Thyroid gland (tissue), 4 donors: ENCODE measurements at regions not wholly inside any gene's neighbourhood (a gene's known extent, or its start where the extent isn't known, plus 50 kb on each side); places are given as distances from the start of the nearest gene placed in this dataset.

Experiments used
- DNase-seq, 2 donors: peaks; one replicate each; pipeline ENCODE4 v3.0.0-alpha.2; 2019
- H3K27ac ChIP-seq, 3 donors: fragments of 200-600 bp; sonication (generic); 1 replicate in 2 of 3; 2 replicates in 1 of 3; pipeline ENCODE4 v1.5.1; 2016 to 2019; ENCODE audit warnings: mild to moderate bottlenecking in 1 of 3, moderate library complexity in 1 of 3
- H3K27me3 ChIP-seq: fragments of 200-600 bp; sonication (generic); one replicate; pipeline ENCODE4 v1.5.1; 2019
- H3K36me3 ChIP-seq, 2 donors: fragments of 200-600 bp; sonication (generic); one replicate each; pipeline ENCODE4 v1.5.1; 2016 to 2019
- H3K4me1 ChIP-seq, 2 donors: fragments of 200-600 bp; sonication (generic); one replicate each; pipeline ENCODE4 v1.5.1; 2017 to 2019
- H3K4me3 ChIP-seq, 3 donors: fragments of 200-600 bp; sonication (generic); replicated peaks in 1 of 3; 1 replicate in 2 of 3; 2 replicates in 1 of 3; pipeline ENCODE4 v1.5.1; 2016; ENCODE audit warnings: mild to moderate bottlenecking in 1 of 3
- H3K9me3 ChIP-seq: fragments of 200-600 bp; sonication (generic); one replicate; pipeline ENCODE4 v1.5.1; 2017
- CTCF ChIP-seq, 6 experiments: fragments of 200-600 bp in 3 of 6; fragments of 450-650 bp in 3 of 6; sonication (generic) in 3 of 6; IDR thresholded peaks; one replicate each; pipeline ENCODE4 v1.5.1; 2016 to 2019; ENCODE audit warnings: antibody characterized with exemption in 6 of 6, mild to moderate bottlenecking in 2 of 6, inconsistent platforms in 1 of 6, moderate library complexity in 1 of 6
- POLR2A ChIP-seq, 2 donors: fragments of 450-650 bp; IDR thresholded peaks; one replicate each; pipeline ENCODE4 v1.6.1; 2017; ENCODE audit warnings: antibody characterized with exemption in 2 of 2, mild to moderate bottlenecking in 2 of 2, moderate library complexity in 1 of 2
- WGBS, 2 donors: methylation state at CpG; one replicate each; pipeline ENCODE4 v1.1.5; 2017; 5-methylcytosine and 5-hydroxymethylcytosine counted together
- intact Hi-C: fragments of 100-400 bp; cut with DNase I; formaldehyde crosslinking; loops from one replicate; pipeline ENCODE4 v1.15.1; 2023

- DNase-seq, result no peak
- WGBS, 2 donors, result 97 to 100% methylated on average over 1 of the region's 1 CpG
- H3K27me3 ChIP-seq, result no peaks in the 10 kb centered on the region
- no peak overlapping the region for H3K27ac ChIP-seq
- no peaks in the 10 kb centered on the region for H3K9me3 ChIP-seq
- no peak overlapping the region for H3K4me3 ChIP-seq
- no peak for TF ChIP-seq CTCF (IDR thresholded peaks at IDR 0.05)
- TF ChIP-seq POLR2A (IDR thresholded peaks at IDR 0.05), result no peak
- no peaks in the 10 kb centered on the region for H3K36me3 ChIP-seq
- intact Hi-C loops, result no loop called here
- H3K4me1 ChIP-seq, result no peaks in the 10 kb centered on the region
Observed at GRCh38 chr3:88617283-88617682, 467.5 kb downstream of the C3orf38 start.

- Histone ChIP-seq H3K4me3 (no peak overlapping the region), H3K9me3 (no peaks in the 10 kb centered on the region), H3K27ac (no peak overlapping the region), H3K36me3 (no peaks in the 10 kb centered on the region), H3K4me1 (no peaks in the 10 kb centered on the region), H3K27me3 (no peaks in the 10 kb centered on the region)
- TF ChIP-seq CTCF (IDR thresholded peaks at IDR 0.05), result no peak
- WGBS, 2 donors, result 57 to 62% methylated on average over 7 of the region's 7 CpGs
- intact Hi-C loops, result no loop called here
- no peak for DNase-seq
Observed at GRCh38 chr3:88618021-88618645, 468.4 kb downstream of the C3orf38 start.

- DNase-seq, result no peak
- WGBS, 2 donors, result 81 to 86% methylated on average over 2 of the region's 2 CpGs
Observed at GRCh38 chr3:88621586-88621985, 471.8 kb downstream of the C3orf38 start.

GRCh38 chr3:88623709-88624108, 473.9 kb downstream of the C3orf38 start:
- intact Hi-C loops, result no loop called here
- DNase-seq, result no peak
- H3K4me1 ChIP-seq, result peaks cover 13 to 14% of the 10 kb centered on the region in 2 donors
- no peak overlapping the region for H3K27ac ChIP-seq
- H3K9me3 ChIP-seq, result no peaks in the 10 kb centered on the region
- no peaks in the 10 kb centered on the region for H3K36me3 ChIP-seq
- H3K4me3 ChIP-seq, result no peak overlapping the region
- no peak for TF ChIP-seq CTCF (IDR thresholded peaks at IDR 0.05)
- no peaks in the 10 kb centered on the region for H3K27me3 ChIP-seq

More at GRCh38 chr3:88621586-88621985, 471.8 kb downstream of the C3orf38 start:
- no peak overlapping the region for H3K4me3 ChIP-seq
- intact Hi-C loops, result no loop called here
- H3K27ac ChIP-seq, result no peak overlapping the region
- TF ChIP-seq POLR2A (IDR thresholded peaks at IDR 0.05) (no peak), CTCF (IDR thresholded peaks at IDR 0.05) (no peak)
- no peaks in the 10 kb centered on the region for H3K36me3 ChIP-seq
- H3K4me1 ChIP-seq, result peaks cover 6 to 7% of the 10 kb centered on the region in 2 donors
- H3K27me3 ChIP-seq, result no peaks in the 10 kb centered on the region
- H3K9me3 ChIP-seq, result no peaks in the 10 kb centered on the region

GRCh38 chr3:88626456-88627120, 476.8 kb downstream of the C3orf38 start:
- peak in 2 of 6 experiments; percentile 25 to 44 for TF ChIP-seq CTCF (IDR thresholded peaks at IDR 0.05)
- TF ChIP-seq POLR2A (IDR thresholded peaks at IDR 0.05), result no peak
- Histone ChIP-seq H3K27me3 (no peaks in the 10 kb centered on the region), H3K27ac (peak overlapping the region in 2 of 3 donors; percentile 7 to 41), H3K36me3 (no peaks in the 10 kb centered on the region), H3K4me3 (no peak overlapping the region), H3K4me1 (peaks cover 13 to 14% of the 10 kb centered on the region in 2 donors), H3K9me3 (no peaks in the 10 kb centered on the region)
- 31 to 42% methylated on average over 2 of the region's 2 CpGs for WGBS, 2 donors
- peak; percentile 84 to 86 for DNase-seq
- intact Hi-C loops, result no loop called here
